AG08395 (cell line): ENCODE measurements at regions not wholly inside any gene's neighbourhood (a gene's known extent, or its start where the extent isn't known, plus 50 kb on each side); places are given as distances from the start of the nearest gene placed in this dataset.

Experiments used
- DNase-seq: peaks from one replicate; pipeline ENCODE4 v3.0.0; 2012; ENCODE audit warnings: mixed read lengths, low spot score

GRCh38 chr7:46720761-46721160 lies 799.7 kb upstream of the IGFBP3 start:
- DNase-seq = no peak

- no peak for DNase-seq
Measured at GRCh38 chr7:46719616-46720015, 798.5 kb upstream of the IGFBP3 start.

- DNase-seq = no peak
Measured at GRCh38 chr7:46716926-46717325, 795.9 kb upstream of the IGFBP3 start.

GRCh38 chr7:46715579-46715978 lies 794.5 kb upstream of the IGFBP3 start:
- no peak for DNase-seq

GRCh38 chr7:46714904-46715303 lies 793.8 kb upstream of the IGFBP3 start:
- DNase-seq = no peak

- DNase-seq = no peak
Measured at GRCh38 chr7:46713868-46714596, 793.0 kb upstream of the IGFBP3 start.

- DNase-seq = peak; percentile 14
Measured at GRCh38 chr7:46710927-46711326, 789.9 kb upstream of the IGFBP3 start.

GRCh38 chr7:46707973-46708372 lies 786.9 kb upstream of the IGFBP3 start:
- peak; percentile 11 for DNase-seq

- DNase-seq = peak; percentile 44
Measured at GRCh38 chr7:46705386-46706255, 784.5 kb upstream of the IGFBP3 start.

- DNase-seq = no peak
Measured at GRCh38 chr7:46696741-46697140, 775.7 kb upstream of the IGFBP3 start.

- no peak for DNase-seq
Measured at GRCh38 chr7:46695051-46695708, 774.1 kb upstream of the IGFBP3 start.

GRCh38 chr7:46694058-46694457 lies 773.0 kb upstream of the IGFBP3 start:
- no peak for DNase-seq

GRCh38 chr7:46687203-46687602 lies 766.1 kb upstream of the IGFBP3 start:
- DNase-seq = no peak

- no peak for DNase-seq
Measured at GRCh38 chr7:46685051-46685450, 764.0 kb upstream of the IGFBP3 start.

GRCh38 chr7:46682836-46683624 lies 762.0 kb upstream of the IGFBP3 start:
- peak; percentile 74 for DNase-seq

GRCh38 chr7:46681865-46682503 lies 760.9 kb upstream of the IGFBP3 start:
- peak; percentile 41 for DNase-seq

- DNase-seq = no peak
Measured at GRCh38 chr7:46680147-46680546, 759.1 kb upstream of the IGFBP3 start.

- DNase-seq = no peak
Measured at GRCh38 chr7:46679671-46680070, 758.6 kb upstream of the IGFBP3 start.

- DNase-seq = no peak
Measured at GRCh38 chr7:46678421-46678820, 757.3 kb upstream of the IGFBP3 start.

GRCh38 chr7:46675456-46675855 lies 754.4 kb upstream of the IGFBP3 start:
- no peak for DNase-seq

GRCh38 chr7:46672861-46673260 lies 751.8 kb upstream of the IGFBP3 start:
- DNase-seq = no peak
